ENCODE measurements at regions not wholly inside any gene's neighbourhood (a gene's known extent, or its start where the extent isn't known, plus 50 kb on each side); places are given as distances from the start of the nearest gene placed in this dataset.

- TF ChIP-seq, protein P1, sequence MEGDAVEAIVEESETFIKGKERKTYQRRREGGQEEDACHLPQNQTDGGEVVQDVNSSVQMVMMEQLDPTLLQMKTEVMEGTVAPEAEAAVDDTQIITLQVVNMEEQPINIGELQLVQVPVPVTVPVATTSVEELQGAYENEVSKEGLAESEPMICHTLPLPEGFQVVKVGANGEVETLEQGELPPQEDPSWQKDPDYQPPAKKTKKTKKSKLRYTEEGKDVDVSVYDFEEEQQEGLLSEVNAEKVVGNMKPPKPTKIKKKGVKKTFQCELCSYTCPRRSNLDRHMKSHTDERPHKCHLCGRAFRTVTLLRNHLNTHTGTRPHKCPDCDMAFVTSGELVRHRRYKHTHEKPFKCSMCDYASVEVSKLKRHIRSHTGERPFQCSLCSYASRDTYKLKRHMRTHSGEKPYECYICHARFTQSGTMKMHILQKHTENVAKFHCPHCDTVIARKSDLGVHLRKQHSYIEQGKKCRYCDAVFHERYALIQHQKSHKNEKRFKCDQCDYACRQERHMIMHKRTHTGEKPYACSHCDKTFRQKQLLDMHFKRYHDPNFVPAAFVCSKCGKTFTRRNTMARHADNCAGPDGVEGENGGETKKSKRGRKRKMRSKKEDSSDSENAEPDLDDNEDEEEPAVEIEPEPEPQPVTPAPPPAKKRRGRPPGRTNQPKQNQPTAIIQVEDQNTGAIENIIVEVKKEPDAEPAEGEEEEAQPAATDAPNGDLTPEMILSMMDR (IDR thresholded peaks at IDR 0.05): no peak
- no peak for TF ChIP-seq POLR2A (IDR thresholded peaks at IDR 0.05; ENCODE audit: low read depth)
Measured at GRCh38 chr18:75823471-75823870, 396.0 kb upstream of the SMIM21 start.
